WERI-Rb-1 (cell line): ENCODE measurements at regions not wholly inside any gene's neighbourhood (a gene's known extent, or its start where the extent isn't known, plus 50 kb on each side); places are given as distances from the start of the nearest gene placed in this dataset.

Experiments used
- DNase-seq: peaks from one replicate; pipeline ENCODE4 v3.0.0-alpha.2; 2020
- H3K27ac ChIP-seq: fragments of 250-450 bp; sonication (Bioruptor Pico); 2 replicates; pipeline ENCODE4 v1.5.1; 2020; ENCODE audit warnings: mild to moderate bottlenecking, moderate library complexity
- H3K27me3 ChIP-seq: fragments of 250-450 bp; sonication (Bioruptor Pico); 2 replicates; pipeline ENCODE4 v1.5.1; 2021; ENCODE audit warnings: mild to moderate bottlenecking, low read depth, moderate library complexity; ENCODE audit not compliant: insufficient read depth, severe bottlenecking
- H3K36me3 ChIP-seq: fragments of 250-450 bp; sonication (Bioruptor Pico); 2 replicates; pipeline ENCODE4 v1.5.1; 2020; ENCODE audit warnings: mild to moderate bottlenecking, moderate library complexity
- H3K4me3 ChIP-seq: 2 replicates; pipeline ENCODE4 v1.5.1; 2011; ENCODE audit warnings: low read depth, mild to moderate bottlenecking, control low read depth, low read length
- H3K9me3 ChIP-seq: fragments of 250-450 bp; sonication (Bioruptor Pico); 2 replicates; pipeline ENCODE4 v1.5.1; 2021; ENCODE audit warnings: mild to moderate bottlenecking, moderate library complexity; ENCODE audit not compliant: severe bottlenecking
- CTCF ChIP-seq: IDR thresholded peaks from 2 replicates; pipeline ENCODE4 v1.5.1; 2011; ENCODE audit warnings: low read depth, mild to moderate bottlenecking, control low read depth, inconsistent platforms, low read length

- H3K4me3 ChIP-seq = no peak overlapping the region
- no peaks in the 10 kb centered on the region for H3K27me3 ChIP-seq
- no peak for DNase-seq
- TF ChIP-seq CTCF = no peak
- H3K27ac ChIP-seq = no peak overlapping the region
- H3K36me3 ChIP-seq = no peaks in the 10 kb centered on the region
- H3K9me3 ChIP-seq = no peaks in the 10 kb centered on the region
These were observed 162.8 kb downstream of the SREK1 start for GRCh38 chr5:66306844-66307315.

GRCh38 chr5:66307647-66308241 lies 163.6 kb downstream of the SREK1 start:
- Histone ChIP-seq H3K4me3 (no peak overlapping the region), H3K27me3 (no peaks in the 10 kb centered on the region), H3K9me3 (no peaks in the 10 kb centered on the region), H3K36me3 (no peaks in the 10 kb centered on the region), H3K27ac (no peak overlapping the region)
- DNase-seq = no peak
- peak; percentile 63 for TF ChIP-seq CTCF

GRCh38 chr5:66312266-66312665 lies 168.2 kb downstream of the SREK1 start:
- no peak for DNase-seq
- Histone ChIP-seq H3K4me3 (no peak overlapping the region), H3K36me3 (no peaks in the 10 kb centered on the region), H3K27ac (no peak overlapping the region), H3K27me3 (no peaks in the 10 kb centered on the region), H3K9me3 (no peaks in the 10 kb centered on the region)
- TF ChIP-seq CTCF = no peak

- H3K9me3 ChIP-seq = no peaks in the 10 kb centered on the region
- no peak overlapping the region for H3K4me3 ChIP-seq
- H3K27ac ChIP-seq = no peak overlapping the region
- H3K27me3 ChIP-seq = no peaks in the 10 kb centered on the region
- TF ChIP-seq CTCF = no peak
- no peak for DNase-seq
- H3K36me3 ChIP-seq = no peaks in the 10 kb centered on the region
These were observed 171.7 kb downstream of the SREK1 start for GRCh38 chr5:66315784-66316183.

- no peaks in the 10 kb centered on the region for H3K27me3 ChIP-seq
- H3K27ac ChIP-seq = no peak overlapping the region
- no peak overlapping the region for H3K4me3 ChIP-seq
- H3K36me3 ChIP-seq = no peaks in the 10 kb centered on the region
- H3K9me3 ChIP-seq = no peaks in the 10 kb centered on the region
- TF ChIP-seq CTCF = no peak
- no peak for DNase-seq
These were observed 178.9 kb downstream of the SREK1 start for GRCh38 chr5:66322786-66323528.
